Upper lobe of right lung (tissue), 1 donor: ENCODE measurements at regions not wholly inside any gene's neighbourhood (a gene's known extent, or its start where the extent isn't known, plus 50 kb on each side); places are given as distances from the start of the nearest gene placed in this dataset.

Experiments
- ATAC-seq: fragments of 200-7000 bp; cut with Tn5 transposase; one replicate; pipeline ENCODE4 v1.9.1; 2020; ENCODE audit warnings: mild to moderate bottlenecking, moderate library complexity
- DNase-seq: peaks from one replicate; pipeline ENCODE4 v3.0.0-alpha.2; 2020
- H3K27ac ChIP-seq: fragments of 200-600 bp; one replicate; pipeline ENCODE4 v1.8.0; 2022
- H3K27me3 ChIP-seq: fragments of 200-600 bp; one replicate; pipeline ENCODE4 v1.8.0; 2022; ENCODE audit warnings: mild to moderate bottlenecking
- H3K36me3 ChIP-seq: fragments of 200-600 bp; one replicate; pipeline ENCODE4 v1.8.0; 2022
- H3K4me1 ChIP-seq: fragments of 200-600 bp; one replicate; pipeline ENCODE4 v1.8.0; 2022
- H3K4me3 ChIP-seq: fragments of 200-600 bp; one replicate; pipeline ENCODE4 v1.8.0; 2022; ENCODE audit warnings: mild to moderate bottlenecking
- H3K9me3 ChIP-seq: fragments of 200-600 bp; one replicate; pipeline ENCODE4 v1.8.0; 2022
- CTCF ChIP-seq: fragments of 200-600 bp; IDR thresholded peaks from one replicate; pipeline ENCODE4 v1.8.0; 2022; ENCODE audit warnings: antibody characterized with exemption
- intact Hi-C: fragments of 100-400 bp; cut with DNase I; formaldehyde crosslinking; loops from one replicate; pipeline ENCODE4 v1.11.0; 2022
- donor health status: DM: no; HTN: yes; CAD: no; lungs with severe emphysema.

DNA sequence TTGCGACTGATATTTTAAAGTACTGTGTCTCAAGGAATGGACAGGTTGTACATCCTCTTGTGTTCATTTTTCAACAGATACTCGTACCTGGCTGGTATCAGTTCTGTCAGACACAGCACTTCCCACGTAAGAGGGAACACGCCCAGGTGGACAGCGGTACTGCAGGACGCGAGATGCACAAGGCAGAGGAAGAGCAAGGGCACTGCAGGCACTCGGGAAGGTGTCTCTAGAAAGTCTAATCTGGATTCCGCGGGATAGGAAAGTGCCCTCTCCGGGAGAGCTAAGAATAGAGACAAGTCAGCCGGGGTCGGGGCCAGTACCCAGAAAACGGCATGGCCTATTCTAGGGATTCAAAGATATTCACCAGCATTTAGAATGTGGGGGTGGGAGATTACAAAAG, 94.2 kb upstream of the MBOAT1 start:
- H3K9me3 ChIP-seq = no peaks in the 10 kb centered on the region
- DNase-seq (no peak), ATAC-seq (no peak)
- H3K4me3 ChIP-seq = no peak overlapping the region
- no peaks in the 10 kb centered on the region for H3K4me1 ChIP-seq
- no peak for TF ChIP-seq CTCF
- intact Hi-C loops = no loop called here
- H3K27me3 ChIP-seq = no peaks in the 10 kb centered on the region
- H3K27ac ChIP-seq = no peak overlapping the region
- H3K36me3 ChIP-seq = no peaks in the 10 kb centered on the region

DNA sequence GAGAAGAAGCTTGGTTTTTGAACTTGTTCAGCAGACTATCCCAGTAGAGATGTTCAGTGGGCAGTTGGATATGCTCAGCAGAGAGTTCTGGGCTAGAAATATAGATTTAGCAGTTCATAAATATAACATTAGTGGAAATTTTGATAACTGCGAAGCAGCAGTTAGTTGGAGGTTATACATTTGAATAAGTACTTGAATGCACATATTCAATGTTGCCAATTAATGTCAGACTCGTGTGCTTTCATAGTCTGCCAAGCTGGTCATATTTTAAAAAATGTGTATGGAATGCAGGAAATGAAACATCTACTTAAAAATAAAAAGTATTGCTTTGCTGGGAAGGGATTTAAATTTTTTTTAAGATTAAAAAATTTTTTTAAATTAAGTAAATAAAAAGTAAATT, 92.5 kb upstream of the E2F3 start:
- Histone ChIP-seq H3K27me3 (no peaks in the 10 kb centered on the region), H3K4me1 (no peaks in the 10 kb centered on the region), H3K9me3 (no peaks in the 10 kb centered on the region), H3K36me3 (no peaks in the 10 kb centered on the region), H3K27ac (no peak overlapping the region), H3K4me3 (no peak overlapping the region)
- intact Hi-C loops = no loop called here
- ATAC-seq (no peak), DNase-seq (no peak)
- no peak for TF ChIP-seq CTCF

- TF ChIP-seq CTCF = no peak
- H3K27me3 ChIP-seq = no peaks in the 10 kb centered on the region
- intact Hi-C loops = no loop called here
- H3K9me3 ChIP-seq = no peaks in the 10 kb centered on the region
- no peak for DNase-seq
- no peak overlapping the region for H3K27ac ChIP-seq
- no peak for ATAC-seq
- H3K4me1 ChIP-seq = no peaks in the 10 kb centered on the region
- no peaks in the 10 kb centered on the region for H3K36me3 ChIP-seq
- H3K4me3 ChIP-seq = no peak overlapping the region
Observed at GRCh38 chr6:20310185-20310584, 91.5 kb upstream of the E2F3 start.

DNA sequence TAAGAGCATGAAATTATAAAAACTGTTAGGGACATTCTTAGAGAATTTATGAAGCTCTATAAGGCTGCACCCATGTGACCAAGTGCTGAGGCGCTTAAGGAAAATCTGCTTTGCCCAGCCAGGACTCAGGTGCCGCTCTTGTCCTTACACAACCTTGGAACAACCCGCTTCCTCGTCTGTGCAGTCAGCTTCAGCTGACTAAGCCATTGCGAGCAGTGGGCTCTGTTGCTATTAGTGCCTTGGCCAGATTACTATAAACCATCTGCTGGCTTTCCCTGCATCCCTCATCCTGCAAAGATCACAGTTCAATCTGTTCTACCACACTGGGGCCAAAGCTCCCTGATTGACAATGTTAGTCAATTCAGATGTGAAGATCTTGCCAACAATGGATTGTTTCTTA, 89.1 kb upstream of the E2F3 start:
- no peaks in the 10 kb centered on the region for H3K27me3 ChIP-seq
- no peak for DNase-seq
- intact Hi-C loops = no loop called here
- H3K36me3 ChIP-seq = no peaks in the 10 kb centered on the region
- H3K4me3 ChIP-seq = no peak overlapping the region
- no peak for TF ChIP-seq CTCF
- ATAC-seq = no peak
- no peaks in the 10 kb centered on the region for H3K9me3 ChIP-seq
- H3K4me1 ChIP-seq = no peaks in the 10 kb centered on the region
- H3K27ac ChIP-seq = no peak overlapping the region

DNA sequence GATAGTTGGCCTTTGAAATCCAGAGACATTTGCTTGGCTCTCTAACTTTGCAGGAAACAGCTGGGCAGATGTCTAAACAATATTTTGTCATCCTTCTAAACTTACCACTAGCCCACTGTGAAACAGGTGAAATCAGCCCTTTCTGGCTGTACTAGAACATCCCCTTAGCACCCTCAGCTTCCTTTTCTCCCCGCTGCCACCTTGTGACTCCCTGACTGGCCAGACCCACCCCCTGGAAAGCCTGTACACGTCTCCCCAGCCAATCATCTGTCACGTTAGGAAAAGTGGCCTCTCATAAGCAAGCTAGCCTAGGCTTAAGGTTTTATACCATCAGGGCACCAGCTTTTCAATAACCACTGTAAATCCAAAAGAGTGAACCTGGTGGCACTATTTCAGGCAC, 88.6 kb upstream of the E2F3 start:
- no peaks in the 10 kb centered on the region for H3K27me3 ChIP-seq
- no peaks in the 10 kb centered on the region for H3K4me1 ChIP-seq
- DNase-seq (no peak), ATAC-seq (no peak)
- intact Hi-C loops = no loop called here
- H3K27ac ChIP-seq = no peak overlapping the region
- no peak for TF ChIP-seq CTCF
- H3K4me3 ChIP-seq = no peak overlapping the region
- no peaks in the 10 kb centered on the region for H3K9me3 ChIP-seq
- H3K36me3 ChIP-seq = no peaks in the 10 kb centered on the region

DNA sequence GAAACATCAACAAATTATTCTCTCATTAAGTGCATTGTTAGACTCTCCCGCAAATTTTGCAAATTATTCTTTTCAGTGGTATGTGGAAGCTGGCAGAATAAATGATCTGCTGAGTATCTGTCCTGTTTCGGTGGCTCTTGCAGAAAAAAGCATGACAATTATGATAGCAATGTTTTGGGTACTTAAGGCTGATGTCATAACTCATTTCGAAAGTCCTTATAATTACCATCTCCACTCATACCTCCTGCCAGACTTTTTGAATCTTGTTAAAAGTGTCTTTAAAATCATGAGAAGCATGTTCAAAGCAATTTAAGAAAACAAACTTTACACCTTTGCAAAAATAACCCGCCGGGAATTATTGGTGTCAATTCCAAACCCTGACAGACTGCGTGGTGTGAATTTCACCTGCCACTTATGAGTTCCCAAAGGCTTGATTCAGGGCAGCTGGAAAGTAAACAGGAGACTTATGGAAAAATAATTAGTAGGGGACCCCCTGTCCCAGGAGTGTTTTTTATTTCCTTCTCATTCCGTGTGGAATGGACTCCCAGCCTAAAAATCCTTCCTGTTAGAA, 87.6 kb upstream of the E2F3 start:
- no peak overlapping the region for H3K4me3 ChIP-seq
- DNase-seq = no peak
- no peaks in the 10 kb centered on the region for H3K27me3 ChIP-seq
- no peak for ATAC-seq
- intact Hi-C loops = no loop called here
- no peak for TF ChIP-seq CTCF
- H3K4me1 ChIP-seq = no peaks in the 10 kb centered on the region
- no peaks in the 10 kb centered on the region for H3K9me3 ChIP-seq
- H3K36me3 ChIP-seq = no peaks in the 10 kb centered on the region
- no peak overlapping the region for H3K27ac ChIP-seq
